HCT116 (cell line): ENCODE measurements at regions not wholly inside any gene's neighbourhood (a gene's known extent, or its start where the extent isn't known, plus 50 kb on each side); places are given as distances from the start of the nearest gene placed in this dataset.

ENCODE experiments used
- ATAC-seq: fragments of 200-7000 bp; cut with Tn5 transposase; 2 replicates; pipeline ENCODE4 v1.9.1; 2020; ENCODE audit warnings: mild to moderate bottlenecking, moderate library complexity
- BruUV-seq: library from RNA; stranded (reverse); fragments of 400-500 nt; replicated peaks from 2 replicates; lab custom pipeline; 2021; lab: Mats Ljungman, UMichigan
- CTCF ChIA-PET: fragments of 300-600 bp; sonication (Branson Sonifier 250); formaldehyde crosslinking; loops from one replicate; lab custom pipeline; 2021; ENCODE audit warnings: antibody characterized with exemption; lab: Charles Lee
- POLR2A ChIA-PET: fragments of 300-600, 350-600 bp; sonication (Branson Sonifier 250); formaldehyde crosslinking; loops from one replicate; lab custom pipeline; 2021; ENCODE audit warnings: antibody characterized with exemption; lab: Charles Lee
- RAD21 ChIA-PET, 2 experiments: fragments of 300-600 bp; sonication (Branson Sonifier 250); formaldehyde crosslinking; loops; one replicate each; lab custom pipeline; 2023; ENCODE audit warnings: low total read pairs in 2 of 2; ENCODE audit not compliant: uncharacterized antibody in 2 of 2, unreplicated experiment in 2 of 2, low non-redundant PET in 1 of 2; lab: Charles Lee
- DNase-seq: peaks from one replicate; pipeline ENCODE4 v3.0.0-alpha.2; 2010; ENCODE audit warnings: low read depth, low spot score
- H2AFZ ChIP-seq: fragments of 200-600 bp; shearing (Covaris generic), sonication (generic); 2 replicates; pipeline ENCODE4 v1.6.1; 2017; ENCODE audit warnings: low read depth, mixed run types, mixed read lengths, antibody characterized with exemption, low read length; ENCODE audit not compliant: poor library complexity, severe bottlenecking
- H3K27ac ChIP-seq: 2 replicates; pipeline ENCODE4 v1.5.1; 2012; ENCODE audit warnings: low read depth, low read length
- H3K27me3 ChIP-seq: fragments of 200-600 bp; sonication (generic); 2 replicates; pipeline ENCODE4 v1.6.1; 2016; ENCODE audit warnings: mixed run types, low read length, mixed read lengths; ENCODE audit not compliant: insufficient read depth
- H3K36me3 ChIP-seq, 2 experiments: fragments of 200-500 bp in 1 of 2; fragments of 200-600 bp in 1 of 2; sonication (Bioruptor generic) in 1 of 2; sonication (generic) in 1 of 2; 2 replicates each; pipeline versions ENCODE4 v1.5.1 to v1.6.1; 2014 to 2016; ENCODE audit warnings: low read length in 2 of 2, inconsistent platforms in 1 of 2, mixed read lengths in 1 of 2, mixed run types in 1 of 2; ENCODE audit not compliant: insufficient read depth in 2 of 2, control insufficient read depth in 1 of 2
- H3K4me1 ChIP-seq, 2 experiments: fragments of 200-600 bp in 1 of 2; sonication (generic) in 1 of 2; 2 replicates each; pipeline versions ENCODE4 v1.5.1 to v1.6.1; 2012 to 2017; ENCODE audit warnings: low read length in 2 of 2, inconsistent platforms in 1 of 2, mild to moderate bottlenecking in 1 of 2, mixed read lengths in 1 of 2, mixed run types in 1 of 2, moderate library complexity in 1 of 2; ENCODE audit not compliant: insufficient read depth in 2 of 2, control insufficient read depth in 1 of 2
- H3K4me2 ChIP-seq: fragments of 200-600 bp; sonication (generic); 2 replicates; pipeline ENCODE4 v1.6.1; 2017; ENCODE audit warnings: mixed run types, low read length, mixed read lengths
- H3K4me3 ChIP-seq, 2 experiments: fragments of 200-600 bp in 1 of 2; sonication (generic) in 1 of 2; replicated peaks in 1 of 2; 2 replicates each; pipeline ENCODE4 v1.5.1; 2011 to 2016; ENCODE audit warnings: low read length in 2 of 2, control low read depth in 1 of 2, low read depth in 1 of 2, mild to moderate bottlenecking in 1 of 2, mixed read lengths in 1 of 2, mixed run types in 1 of 2
- H3K79me2 ChIP-seq: fragments of 200-600 bp; sonication (generic); 2 replicates; pipeline ENCODE4 v1.6.1; 2017; ENCODE audit warnings: mild to moderate bottlenecking, mixed run types, low read length, moderate library complexity, mixed read lengths; ENCODE audit not compliant: insufficient read depth
- H3K9ac ChIP-seq: fragments of 200-600 bp; sonication (generic); 2 replicates; pipeline ENCODE4 v1.6.1; 2016; ENCODE audit warnings: low read length, mixed read lengths
- H3K9me2 ChIP-seq: fragments of 200-600 bp; sonication (generic), shearing (Covaris generic); 2 replicates; pipeline ENCODE4 v1.6.1; 2017; ENCODE audit warnings: mixed run types, mild to moderate bottlenecking, moderate library complexity; ENCODE audit not compliant: insufficient read depth
- H3K9me3 ChIP-seq, 2 experiments: fragments of 200-500 bp in 1 of 2; fragments of 200-600 bp in 1 of 2; sonication (Bioruptor generic) in 1 of 2; sonication (generic) in 1 of 2; 2 replicates each; pipeline ENCODE4 v1.6.1; 2014 to 2017; ENCODE audit warnings: low read length in 2 of 2, mixed read lengths in 2 of 2, inconsistent platforms in 1 of 2, low read depth in 1 of 2, mild to moderate bottlenecking in 1 of 2, mixed run types in 1 of 2, moderate library complexity in 1 of 2; ENCODE audit not compliant: control insufficient read depth in 1 of 2, insufficient read depth in 1 of 2
- H4K20me1 ChIP-seq: fragments of 200-600 bp; sonication (generic), shearing (Covaris generic); 2 replicates; pipeline ENCODE4 v1.6.1; 2017; ENCODE audit warnings: mixed run types, mild to moderate bottlenecking, moderate library complexity; ENCODE audit not compliant: insufficient read depth
- EGR1 ChIP-seq: IDR thresholded peaks from 2 replicates; pipeline ENCODE4 v1.6.1; 2012; ENCODE audit warnings: low read depth
- ELF1 ChIP-seq: IDR thresholded peaks from 2 replicates; pipeline ENCODE4 v1.6.1; 2012; ENCODE audit warnings: low read depth, borderline replicate concordance
- EZH2 ChIP-seq: fragments of 200-600 bp; sonication (generic); IDR thresholded peaks from 2 replicates; pipeline ENCODE4 v1.6.1; 2017; ENCODE audit warnings: antibody characterized with exemption, mixed run types
- JUND ChIP-seq: IDR thresholded peaks from 2 replicates; pipeline ENCODE4 v1.6.1; 2012
- MAX ChIP-seq: IDR thresholded peaks from 2 replicates; pipeline ENCODE4 v1.6.1; 2012
- POLR2AphosphoS5 ChIP-seq: IDR thresholded peaks from 2 replicates; pipeline ENCODE4 v1.6.1; 2011; ENCODE audit warnings: mild to moderate bottlenecking, low read depth, low read length, moderate library complexity
- RAD21 ChIP-seq: IDR thresholded peaks from 2 replicates; pipeline ENCODE4 v1.6.1; 2012; ENCODE audit warnings: low read depth, mild to moderate bottlenecking
- SP1 ChIP-seq: IDR thresholded peaks from 2 replicates; pipeline ENCODE4 v1.6.1; 2012; ENCODE audit warnings: low read depth
- SRF ChIP-seq: IDR thresholded peaks from 2 replicates; pipeline ENCODE4 v1.6.1; 2012; ENCODE audit warnings: low read depth
- TCF7L2 ChIP-seq: IDR thresholded peaks from 2 replicates; pipeline ENCODE4 v1.7.0; 2011; ENCODE audit warnings: borderline replicate concordance, inconsistent platforms; ENCODE audit not compliant: insufficient read depth, insufficient read length; ENCODE audit errors: extremely low read depth
- ZFX ChIP-seq: fragments of 450-650 bp; IDR thresholded peaks from 2 replicates; pipeline ENCODE4 v1.6.1; 2017
- ZNF274 ChIP-seq: fragments of 200-500 bp; sonication (Bioruptor generic); IDR thresholded peaks from 2 replicates; pipeline ENCODE4 v1.6.1; 2014; ENCODE audit warnings: mild to moderate bottlenecking, low read depth, low read length, inconsistent platforms
- intact Hi-C: fragments of 100-400 bp; cut with micrococcal nuclease; formaldehyde crosslinking; loops from 2 replicates; pipeline ENCODE4 v1.10.0; 2022
- TF ChIP-seq, protein P1 (sequence below): IDR thresholded peaks from 2 replicates; pipeline ENCODE4 v1.6.1; 2012

DNA sequence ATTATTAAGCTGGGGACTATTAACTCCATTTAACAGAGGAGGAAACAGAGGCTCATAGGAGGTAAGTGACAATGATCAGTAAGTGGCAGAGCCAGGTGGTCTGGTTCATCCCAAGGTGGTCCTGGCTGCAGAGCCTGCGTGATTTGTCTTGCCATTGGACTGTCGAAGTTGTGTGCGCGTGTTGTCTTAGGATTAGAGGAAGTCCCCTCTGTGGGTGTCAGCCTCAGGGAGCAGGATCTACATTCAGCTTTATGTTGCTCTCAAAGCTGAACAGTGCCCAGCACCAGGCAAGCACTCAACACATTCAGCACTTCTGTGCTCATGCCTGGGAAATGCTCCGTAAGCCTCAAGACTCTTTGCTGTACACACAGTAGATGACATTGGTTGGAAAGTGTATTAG is 139.5 kb downstream of the HERPUD2 start:
- H3K36me3 ChIP-seq = no peaks in the 10 kb centered on the region
- RAD21 ChIA-PET = no interaction called here
- no peak for ATAC-seq

GRCh38 chr7:35553519-35553918 is 141.4 kb downstream of the HERPUD2 start:
- Histone ChIP-seq H3K27ac (no peak overlapping the region), H2AFZ (no peak overlapping the region), H3K4me3 (no peak overlapping the region), H3K4me1 (no peaks in the 10 kb centered on the region), H3K4me2 (no peak overlapping the region), H4K20me1 (no peaks in the 10 kb centered on the region), H3K9me3 (no peaks in the 10 kb centered on the region), H3K27me3 (no peaks in the 10 kb centered on the region), H3K79me2 (no peaks in the 10 kb centered on the region), H3K9me2 (no peaks in the 10 kb centered on the region), H3K9ac (no peak overlapping the region), H3K36me3 (no peaks in the 10 kb centered on the region)
- intact Hi-C loops = no loop called here
- ChIA-PET CTCF (interaction anchor here (1.7 kb wide), 1 partner anchor 71 kb away, joined by 4 read pairs; no protein-coding TSS in a partner anchor), RAD21 (no interaction called here), POLR2A (no interaction called here)
- BruUV-seq = no TSS peak
- TF ChIP-seq ZNF274 (no peak), SP1 (no peak), SRF (no peak), EGR1 (no peak), ZFX (no peak), JUND (no peak), POLR2AphosphoS5 (no peak), RAD21 (no peak), TCF7L2 (no peak), MAX (no peak)
- TF ChIP-seq, protein P1, sequence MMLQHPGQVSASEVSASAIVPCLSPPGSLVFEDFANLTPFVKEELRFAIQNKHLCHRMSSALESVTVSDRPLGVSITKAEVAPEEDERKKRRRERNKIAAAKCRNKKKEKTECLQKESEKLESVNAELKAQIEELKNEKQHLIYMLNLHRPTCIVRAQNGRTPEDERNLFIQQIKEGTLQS = no peak
- ATAC-seq = no peak
- DNase-seq = no peak

More for the DNA sequence above, 139.5 kb downstream of the HERPUD2 start:
- Histone ChIP-seq H4K20me1 (no peaks in the 10 kb centered on the region), H3K27me3 (no peaks in the 10 kb centered on the region), H3K9me2 (no peaks in the 10 kb centered on the region), H3K4me2 (no peak overlapping the region), H3K9me3 (no peaks in the 10 kb centered on the region), H3K4me3 (no peak overlapping the region), H3K9ac (no peak overlapping the region), H3K27ac (no peak overlapping the region), H2AFZ (no peak overlapping the region), H3K79me2 (no peaks in the 10 kb centered on the region), H3K4me1 (no peaks in the 10 kb centered on the region)
- no peak for DNase-seq
- POLR2A ChIA-PET = no interaction called here
- TF ChIP-seq ELF1 = no peak
- TF ChIP-seq EZH2 = no peak
- intact Hi-C loops = no loop called here
- BruUV-seq = no TSS peak
- CTCF ChIA-PET = interaction anchor here (1.7 kb wide), 1 partner anchor 69 kb away, joined by 4 read pairs; no protein-coding TSS in a partner anchor
